GM23338 (cell line): ENCODE measurements at regions not wholly inside any gene's neighbourhood (a gene's known extent, or its start where the extent isn't known, plus 50 kb on each side); places are given as distances from the start of the nearest gene placed in this dataset.

Experiments used
- ATAC-seq: fragments of 200-7000 bp; cut with Tn5 transposase; 3 replicates; pipeline ENCODE4 v1.9.1; 2020
- DNase-seq: peaks from one replicate; pipeline ENCODE4 v3.0.0-alpha.2; 2015; ENCODE audit warnings: low spot score
- H2AFZ ChIP-seq: fragments of 200-600 bp; sonication (generic); 2 replicates; pipeline ENCODE4 v1.8.0; 2016; ENCODE audit warnings: antibody characterized with exemption, mild to moderate bottlenecking, moderate library complexity
- H3F3A ChIP-seq: fragments of 200-600 bp; sonication (generic); replicated peaks from 2 replicates; pipeline ENCODE4 v1.8.0; 2017; ENCODE audit warnings: antibody characterized with exemption, mixed run types, low read depth
- H3K27ac ChIP-seq: fragments of 200-600 bp; sonication (generic); 2 replicates; pipeline ENCODE4 v1.6.1; 2016; ENCODE audit warnings: low read depth
- H3K27me3 ChIP-seq: fragments of 200-600 bp; sonication (generic); 2 replicates; pipeline ENCODE4 v1.8.0; 2016; ENCODE audit warnings: mild to moderate bottlenecking, mixed run types, moderate library complexity; ENCODE audit not compliant: insufficient read depth
- H3K36me3 ChIP-seq: fragments of 200-600 bp; sonication (generic); 2 replicates; pipeline ENCODE4 v1.8.0; 2016; ENCODE audit warnings: mild to moderate bottlenecking; ENCODE audit not compliant: insufficient read depth
- H3K4me1 ChIP-seq: fragments of 200-600 bp; sonication (generic); 2 replicates; pipeline ENCODE4 v1.8.0; 2016; ENCODE audit warnings: mild to moderate bottlenecking, moderate library complexity; ENCODE audit not compliant: insufficient read depth
- H3K4me2 ChIP-seq: fragments of 200-600 bp; sonication (generic); 2 replicates; pipeline ENCODE4 v1.7.1; 2017; ENCODE audit warnings: mixed run types
- H3K4me3 ChIP-seq: fragments of 200-600 bp; sonication (generic); 2 replicates; pipeline ENCODE4 v1.6.1; 2016; ENCODE audit warnings: mixed run types
- H3K79me2 ChIP-seq: fragments of 200-600 bp; sonication (generic); replicated peaks from 2 replicates; pipeline ENCODE4 v1.8.0; 2017; ENCODE audit warnings: mild to moderate bottlenecking; ENCODE audit not compliant: insufficient read depth
- H3K9me2 ChIP-seq: fragments of 200-600 bp; sonication (generic); 2 replicates; pipeline ENCODE4 v1.8.0; 2017; ENCODE audit not compliant: insufficient read depth
- H4K20me1 ChIP-seq: fragments of 200-600 bp; sonication (generic); replicated peaks from 2 replicates; pipeline ENCODE4 v1.8.0; 2017; ENCODE audit warnings: mild to moderate bottlenecking; ENCODE audit not compliant: insufficient read depth
- H3K27ac Mint-ChIP-seq: 2 replicates; pipeline ENCODE4 v1.8.0; 2020; ENCODE audit warnings: inconsistent platforms, mild to moderate bottlenecking, moderate library complexity, mixed read lengths
- H3K27me3 Mint-ChIP-seq: 3 replicates; pipeline ENCODE4 v1.8.0; 2022; ENCODE audit warnings: low read depth, mild to moderate bottlenecking, moderate library complexity, mixed read lengths, inconsistent platforms; ENCODE audit not compliant: insufficient read depth, poor library complexity
- H3K36me3 Mint-ChIP-seq: 3 replicates; pipeline ENCODE4 v1.8.0; 2021; ENCODE audit warnings: low read depth, mild to moderate bottlenecking, inconsistent platforms, moderate library complexity, mixed read lengths
- H3K4me1 Mint-ChIP-seq: 3 replicates; pipeline ENCODE4 v1.8.0; 2020; ENCODE audit warnings: mild to moderate bottlenecking, inconsistent platforms, mixed read lengths
- H3K4me3 Mint-ChIP-seq: 3 replicates; pipeline ENCODE4 v1.8.0; 2021; ENCODE audit warnings: moderate library complexity, mild to moderate bottlenecking, inconsistent platforms, mixed read lengths
- H3K9me3 Mint-ChIP-seq: 3 replicates; pipeline ENCODE4 v1.8.0; 2020; ENCODE audit warnings: moderate library complexity, mild to moderate bottlenecking, inconsistent platforms, mixed read lengths
- CREB1 ChIP-seq: fragments of 250-450 bp; sonication (Bioruptor Pico); IDR thresholded peaks from 2 replicates; pipeline ENCODE4 v1.5.0; 2020; ENCODE audit warnings: low read depth, mild to moderate bottlenecking, moderate library complexity
- CTCF ChIP-seq, 2 experiments: fragments of 200-600 bp in 1 of 2; sonication (generic) in 1 of 2; conservative IDR thresholded peaks; 2 replicates each; pipeline versions ENCODE4 v1.5.1 to v1.6.1; 2016 to 2017; ENCODE audit warnings: antibody characterized with exemption in 2 of 2, low read depth in 2 of 2, mild to moderate bottlenecking in 2 of 2, moderate library complexity in 1 of 2
- ETS1 ChIP-seq: IDR thresholded peaks from 2 replicates; pipeline ENCODE4 v1.6.1; 2016; ENCODE audit warnings: antibody characterized with exemption
- EZH2 ChIP-seq: fragments of 200-600 bp; sonication (generic); IDR thresholded peaks from one replicate; pipeline ENCODE4 v1.8.0; 2017; ENCODE audit warnings: antibody characterized with exemption, mild to moderate bottlenecking, low read depth; ENCODE audit not compliant: unreplicated experiment
- EZH2phosphoT487 ChIP-seq: fragments of 200-600 bp; sonication (generic); IDR thresholded peaks from one replicate; pipeline ENCODE4 v1.8.1; 2018; ENCODE audit warnings: antibody characterized with exemption; ENCODE audit not compliant: unreplicated experiment
- JUNB ChIP-seq: IDR thresholded peaks from one replicate; pipeline ENCODE4 v1.6.1; 2016; ENCODE audit warnings: antibody characterized with exemption; ENCODE audit not compliant: unreplicated experiment
- NANOG ChIP-seq: IDR thresholded peaks from 2 replicates; pipeline ENCODE4 v1.6.1; 2016; ENCODE audit warnings: antibody characterized with exemption, borderline replicate concordance
- POLR2AphosphoS5 ChIP-seq: IDR thresholded peaks from 2 replicates; pipeline ENCODE4 v1.6.1; 2016; ENCODE audit warnings: antibody characterized with exemption, low read depth
- REST ChIP-seq: IDR thresholded peaks from one replicate; pipeline ENCODE4 v1.6.1; 2018; ENCODE audit warnings: antibody characterized with exemption; ENCODE audit not compliant: unreplicated experiment
- STAT1 ChIP-seq: IDR thresholded peaks from one replicate; pipeline ENCODE4 v1.6.1; 2016; ENCODE audit warnings: antibody characterized with exemption; ENCODE audit not compliant: unreplicated experiment
- ZNF114 ChIP-seq: fragments of 250-450 bp; sonication (Bioruptor Pico); IDR thresholded peaks from 2 replicates; pipeline ENCODE4 v1.5.0; 2020; ENCODE audit warnings: mild to moderate bottlenecking, moderate library complexity
- ZNF331 ChIP-seq: fragments of 250-450 bp; sonication (Bioruptor Pico); IDR thresholded peaks from 2 replicates; pipeline ENCODE4 v1.5.0; 2020; ENCODE audit warnings: low read depth, mild to moderate bottlenecking, moderate library complexity
- TF ChIP-seq, protein P1 (sequence below): fragments of 250-450 bp; sonication (Bioruptor Pico); IDR thresholded peaks from 2 replicates; pipeline ENCODE4 v1.5.0; 2020; ENCODE audit warnings: mild to moderate bottlenecking, moderate library complexity

DNA sequence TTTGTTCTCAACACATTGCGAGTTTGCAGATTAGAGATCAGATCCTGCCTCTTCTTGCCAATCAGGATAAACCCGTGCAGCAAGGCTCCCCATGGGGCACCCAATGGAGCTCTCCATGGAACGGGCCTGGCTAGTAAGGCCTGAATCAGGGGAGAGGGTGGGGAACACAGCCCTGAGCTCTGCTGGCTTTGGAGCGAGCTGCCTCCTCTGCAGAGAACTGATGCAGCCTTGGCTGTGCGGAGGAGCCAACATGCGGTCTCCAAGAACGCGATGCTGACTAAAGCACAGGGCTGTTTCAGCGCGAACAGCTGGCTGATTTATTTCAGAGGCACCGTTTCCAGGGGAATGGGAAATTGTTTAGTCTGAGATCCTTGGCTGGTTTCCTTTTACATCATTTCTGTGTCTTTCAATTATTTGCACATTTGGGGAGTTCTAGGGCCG is 139.7 kb downstream of the TSEN15 start:
- Mint-ChIP-seq H3K4me1 (no peaks in the 10 kb centered on the region), H3K9me3 (no peaks in the 10 kb centered on the region), H3K4me3 (no peak overlapping the region), H3K27ac (no peak overlapping the region), H3K27me3 (no peaks in the 10 kb centered on the region), H3K36me3 (no peaks in the 10 kb centered on the region)
- Histone ChIP-seq H3K27ac (no peak overlapping the region), H3K4me2 (no peak overlapping the region), H3K27me3 (no peaks in the 10 kb centered on the region), H3K79me2 (no peaks in the 10 kb centered on the region), H3F3A (no peaks in the 10 kb centered on the region), H2AFZ (peak overlapping the region; percentile 95; the same call in 1 of the 2 replicates), H3K4me1 (no peaks in the 10 kb centered on the region), H3K4me3 (no peak overlapping the region), H4K20me1 (no peaks in the 10 kb centered on the region), H3K36me3 (no peaks in the 10 kb centered on the region), H3K9me2 (no peaks in the 10 kb centered on the region)
- DNase-seq (peak; percentile 8), ATAC-seq (peak; percentile 71)
- TF ChIP-seq STAT1 (no peak), CTCF (conservative IDR thresholded peaks at IDR 0.05; ENCODE audit: low read depth in 2 of 2) (no peak), CREB1 (CRISPR knock-in tag) (no peak), ETS1 (no peak), EZH2phosphoT487 (no peak), REST (no peak), NANOG (no peak), EZH2 (no peak), POLR2AphosphoS5 (no peak), JUNB (no peak), ZNF331 (CRISPR knock-in tag) (no peak), ZNF114 (no peak)
- TF ChIP-seq, protein P1, sequence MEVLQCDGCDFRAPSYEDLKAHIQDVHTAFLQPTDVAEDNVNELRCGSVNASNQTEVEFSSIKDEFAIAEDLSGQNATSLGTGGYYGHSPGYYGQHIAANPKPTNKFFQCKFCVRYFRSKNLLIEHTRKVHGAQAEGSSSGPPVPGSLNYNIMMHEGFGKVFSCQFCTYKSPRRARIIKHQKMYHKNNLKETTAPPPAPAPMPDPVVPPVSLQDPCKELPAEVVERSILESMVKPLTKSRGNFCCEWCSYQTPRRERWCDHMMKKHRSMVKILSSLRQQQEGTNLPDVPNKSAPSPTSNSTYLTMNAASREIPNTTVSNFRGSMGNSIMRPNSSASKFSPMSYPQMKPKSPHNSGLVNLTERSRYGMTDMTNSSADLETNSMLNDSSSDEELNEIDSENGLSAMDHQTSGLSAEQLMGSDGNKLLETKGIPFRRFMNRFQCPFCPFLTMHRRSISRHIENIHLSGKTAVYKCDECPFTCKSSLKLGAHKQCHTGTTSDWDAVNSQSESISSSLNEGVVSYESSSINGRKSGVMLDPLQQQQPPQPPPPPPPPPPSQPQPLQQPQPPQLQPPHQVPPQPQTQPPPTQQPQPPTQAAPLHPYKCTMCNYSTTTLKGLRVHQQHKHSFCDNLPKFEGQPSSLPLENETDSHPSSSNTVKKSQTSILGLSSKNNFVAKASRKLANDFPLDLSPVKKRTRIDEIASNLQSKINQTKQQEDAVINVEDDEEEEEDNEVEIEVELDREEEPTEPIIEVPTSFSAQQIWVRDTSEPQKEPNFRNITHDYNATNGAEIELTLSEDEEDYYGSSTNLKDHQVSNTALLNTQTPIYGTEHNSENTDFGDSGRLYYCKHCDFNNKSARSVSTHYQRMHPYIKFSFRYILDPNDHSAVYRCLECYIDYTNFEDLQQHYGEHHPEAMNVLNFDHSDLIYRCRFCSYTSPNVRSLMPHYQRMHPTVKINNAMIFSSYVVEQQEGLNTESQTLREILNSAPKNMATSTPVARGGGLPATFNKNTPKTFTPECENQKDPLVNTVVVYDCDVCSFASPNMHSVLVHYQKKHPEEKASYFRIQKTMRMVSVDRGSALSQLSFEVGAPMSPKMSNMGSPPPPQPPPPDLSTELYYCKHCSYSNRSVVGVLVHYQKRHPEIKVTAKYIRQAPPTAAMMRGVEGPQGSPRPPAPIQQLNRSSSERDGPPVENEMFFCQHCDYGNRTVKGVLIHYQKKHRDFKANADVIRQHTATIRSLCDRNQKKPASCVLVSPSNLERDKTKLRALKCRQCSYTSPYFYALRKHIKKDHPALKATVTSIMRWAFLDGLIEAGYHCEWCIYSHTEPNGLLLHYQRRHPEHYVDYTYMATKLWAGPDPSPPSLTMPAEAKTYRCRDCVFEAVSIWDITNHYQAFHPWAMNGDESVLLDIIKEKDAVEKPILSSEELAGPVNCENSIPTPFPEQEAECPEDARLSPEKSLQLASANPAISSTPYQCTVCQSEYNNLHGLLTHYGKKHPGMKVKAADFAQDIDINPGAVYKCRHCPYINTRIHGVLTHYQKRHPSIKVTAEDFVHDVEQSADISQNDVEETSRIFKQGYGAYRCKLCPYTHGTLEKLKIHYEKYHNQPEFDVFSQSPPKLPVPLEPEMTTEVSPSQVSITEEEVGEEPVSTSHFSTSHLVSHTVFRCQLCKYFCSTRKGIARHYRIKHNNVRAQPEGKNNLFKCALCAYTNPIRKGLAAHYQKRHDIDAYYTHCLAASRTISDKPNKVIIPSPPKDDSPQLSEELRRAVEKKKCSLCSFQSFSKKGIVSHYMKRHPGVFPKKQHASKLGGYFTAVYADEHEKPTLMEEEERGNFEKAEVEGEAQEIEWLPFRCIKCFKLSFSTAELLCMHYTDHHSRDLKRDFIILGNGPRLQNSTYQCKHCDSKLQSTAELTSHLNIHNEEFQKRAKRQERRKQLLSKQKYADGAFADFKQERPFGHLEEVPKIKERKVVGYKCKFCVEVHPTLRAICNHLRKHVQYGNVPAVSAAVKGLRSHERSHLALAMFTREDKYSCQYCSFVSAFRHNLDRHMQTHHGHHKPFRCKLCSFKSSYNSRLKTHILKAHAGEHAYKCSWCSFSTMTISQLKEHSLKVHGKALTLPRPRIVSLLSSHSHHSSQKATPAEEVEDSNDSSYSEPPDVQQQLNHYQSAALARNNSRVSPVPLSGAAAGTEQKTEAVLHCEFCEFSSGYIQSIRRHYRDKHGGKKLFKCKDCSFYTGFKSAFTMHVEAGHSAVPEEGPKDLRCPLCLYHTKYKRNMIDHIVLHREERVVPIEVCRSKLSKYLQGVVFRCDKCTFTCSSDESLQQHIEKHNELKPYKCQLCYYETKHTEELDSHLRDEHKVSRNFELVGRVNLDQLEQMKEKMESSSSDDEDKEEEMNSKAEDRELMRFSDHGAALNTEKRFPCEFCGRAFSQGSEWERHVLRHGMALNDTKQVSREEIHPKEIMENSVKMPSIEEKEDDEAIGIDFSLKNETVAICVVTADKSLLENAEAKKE (CRISPR knock-in tag): no peak
